Endodermal cell (in vitro differentiated cells): ENCODE measurements at regions not wholly inside any gene's neighbourhood (a gene's known extent, or its start where the extent isn't known, plus 50 kb on each side); places are given as distances from the start of the nearest gene placed in this dataset.
"Not testable (repeated sequence)": the region's sequence is repeated elsewhere in the genome, so short reads cannot be mapped to it uniquely, and the experiment has no call there.

Source experiments
- DNase-seq: peaks from one replicate; pipeline ENCODE4 v3.0.0-alpha.2; 2017
- H3K27ac ChIP-seq: 2 replicates; pipeline ENCODE4 v1.5.1; 2013; ENCODE audit warnings: mild to moderate bottlenecking, low read depth, low read length, moderate library complexity
- H3K27me3 ChIP-seq: 2 replicates; pipeline ENCODE4 v1.6.1; 2013; ENCODE audit warnings: mild to moderate bottlenecking, low read length, moderate library complexity; ENCODE audit not compliant: insufficient read depth, control insufficient read depth, poor library complexity, severe bottlenecking
- H3K36me3 ChIP-seq: 2 replicates; pipeline ENCODE4 v1.7.0; 2013; ENCODE audit warnings: mild to moderate bottlenecking, low read length, moderate library complexity; ENCODE audit not compliant: control insufficient read depth, insufficient read depth
- H3K4me1 ChIP-seq: one replicate; pipeline ENCODE4 v1.7.0; 2013; ENCODE audit warnings: low read length; ENCODE audit not compliant: control insufficient read depth, insufficient read depth
- H3K4me3 ChIP-seq: 2 replicates; pipeline ENCODE4 v1.5.1; 2013; ENCODE audit warnings: mild to moderate bottlenecking, low read length, moderate library complexity
- H3K9ac ChIP-seq: 2 replicates; pipeline ENCODE4 v1.6.1; 2013; ENCODE audit warnings: mild to moderate bottlenecking, low read length, moderate library complexity; ENCODE audit not compliant: poor library complexity, severe bottlenecking; ENCODE audit errors: extremely low read depth
- H3K9me3 ChIP-seq: 2 replicates; pipeline ENCODE4 v1.6.1; 2013; ENCODE audit warnings: mild to moderate bottlenecking, low read length, moderate library complexity; ENCODE audit not compliant: control insufficient read depth
- H3K27ac Mint-ChIP-seq: 2 replicates; pipeline ENCODE4 v1.8.0; 2020; ENCODE audit warnings: mixed read lengths
- H3K27me3 Mint-ChIP-seq: 2 replicates; pipeline ENCODE4 v1.8.0; 2021; ENCODE audit warnings: mild to moderate bottlenecking, mixed read lengths; ENCODE audit not compliant: insufficient read depth
- H3K36me3 Mint-ChIP-seq: 2 replicates; pipeline ENCODE4 v1.8.0; 2020; ENCODE audit warnings: low read depth, mixed read lengths
- H3K4me1 Mint-ChIP-seq: 2 replicates; pipeline ENCODE4 v1.8.0; 2020; ENCODE audit warnings: mixed read lengths
- H3K4me3 Mint-ChIP-seq: 2 replicates; pipeline ENCODE4 v1.8.0; 2020; ENCODE audit warnings: mild to moderate bottlenecking, moderate library complexity, mixed read lengths
- H3K9me3 Mint-ChIP-seq: 2 replicates; pipeline ENCODE4 v1.8.0; 2020; ENCODE audit warnings: mild to moderate bottlenecking, mixed read lengths
- WGBS, 2 experiments: methylation state at CpG; one replicate each; pipeline versions ENCODE4 v1.1.5 to v1.1.7; 2013; ENCODE audit warnings: missing lambda C conversion rate in 2 of 2, mixed read lengths in 1 of 2; ENCODE audit not compliant: insufficient coverage in 1 of 2, insufficient read length in 1 of 2; 5-methylcytosine and 5-hydroxymethylcytosine counted together
- TF ChIP-seq, protein P1 (sequence below): fragments of 200-600 bp; sonication (generic); conservative IDR thresholded peaks from 2 replicates; pipeline ENCODE4 v1.5.0; 2021; ENCODE audit warnings: antibody characterized with exemption, mild to moderate bottlenecking

DNA sequence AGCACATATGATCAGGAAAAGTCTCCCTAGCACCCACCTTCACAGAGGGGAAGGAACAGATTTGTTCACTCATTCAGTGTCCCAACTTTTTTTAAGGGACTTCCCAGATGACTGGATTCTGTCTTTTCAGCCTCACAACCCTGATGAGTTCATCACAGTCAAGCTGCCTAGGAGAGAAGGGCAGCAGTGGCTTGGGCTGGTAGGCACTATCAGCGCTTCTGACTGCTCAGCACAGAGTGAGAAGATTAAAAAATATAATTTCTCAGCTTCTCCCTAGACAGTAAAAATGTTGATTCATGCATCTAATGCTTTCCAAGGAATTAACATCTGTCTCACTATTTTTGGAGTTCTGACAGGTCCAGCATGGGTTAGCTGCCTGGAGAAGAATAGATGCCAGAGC is 328.2 kb downstream of the DTHD1 start:
- Histone ChIP-seq H3K9me3 (peaks cover 18% of the 10 kb centered on the region), H3K4me1 (no peaks in the 10 kb centered on the region), H3K36me3 (no peaks in the 10 kb centered on the region), H3K9ac (no peak overlapping the region), H3K27ac (no peak overlapping the region), H3K4me3 (no peak overlapping the region), H3K27me3 (no peaks in the 10 kb centered on the region)
- no peak overlapping the region for H3K4me3 Mint-ChIP-seq
- no peaks in the 10 kb centered on the region for H3K27me3 Mint-ChIP-seq
- 80 to 100% methylated on average over 1 of the region's 1 CpG for WGBS, 2 experiments
- H3K9me3 Mint-ChIP-seq = peaks cover 18% of the 10 kb centered on the region
- no peak for DNase-seq
- H3K36me3 Mint-ChIP-seq = peaks cover 5% of the 10 kb centered on the region
- H3K4me1 Mint-ChIP-seq = no peaks in the 10 kb centered on the region
- H3K27ac Mint-ChIP-seq = no peak overlapping the region
- TF ChIP-seq, protein P1, sequence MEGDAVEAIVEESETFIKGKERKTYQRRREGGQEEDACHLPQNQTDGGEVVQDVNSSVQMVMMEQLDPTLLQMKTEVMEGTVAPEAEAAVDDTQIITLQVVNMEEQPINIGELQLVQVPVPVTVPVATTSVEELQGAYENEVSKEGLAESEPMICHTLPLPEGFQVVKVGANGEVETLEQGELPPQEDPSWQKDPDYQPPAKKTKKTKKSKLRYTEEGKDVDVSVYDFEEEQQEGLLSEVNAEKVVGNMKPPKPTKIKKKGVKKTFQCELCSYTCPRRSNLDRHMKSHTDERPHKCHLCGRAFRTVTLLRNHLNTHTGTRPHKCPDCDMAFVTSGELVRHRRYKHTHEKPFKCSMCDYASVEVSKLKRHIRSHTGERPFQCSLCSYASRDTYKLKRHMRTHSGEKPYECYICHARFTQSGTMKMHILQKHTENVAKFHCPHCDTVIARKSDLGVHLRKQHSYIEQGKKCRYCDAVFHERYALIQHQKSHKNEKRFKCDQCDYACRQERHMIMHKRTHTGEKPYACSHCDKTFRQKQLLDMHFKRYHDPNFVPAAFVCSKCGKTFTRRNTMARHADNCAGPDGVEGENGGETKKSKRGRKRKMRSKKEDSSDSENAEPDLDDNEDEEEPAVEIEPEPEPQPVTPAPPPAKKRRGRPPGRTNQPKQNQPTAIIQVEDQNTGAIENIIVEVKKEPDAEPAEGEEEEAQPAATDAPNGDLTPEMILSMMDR = no peak

DNA sequence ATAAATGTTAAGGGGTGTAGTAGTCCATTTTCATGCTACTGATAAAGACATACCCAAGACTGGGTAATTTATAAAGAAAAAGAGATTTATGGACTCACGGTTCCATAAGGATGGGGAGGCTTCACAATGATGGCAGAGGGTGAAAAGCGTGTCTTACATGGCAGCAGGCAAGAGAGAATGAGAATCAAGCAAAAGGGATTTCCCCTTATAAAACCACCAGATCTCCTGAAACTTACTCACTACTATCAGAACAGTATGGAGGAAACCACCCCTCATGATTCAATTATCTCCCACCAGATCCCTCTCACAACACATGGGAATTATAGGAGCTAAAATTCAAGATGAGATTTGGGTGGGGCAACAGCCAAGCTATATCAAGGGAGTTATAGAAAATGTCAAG is 329.2 kb downstream of the DTHD1 start:
- Mint-ChIP-seq H3K4me3 (no peak overlapping the region), H3K27ac (no peak overlapping the region), H3K36me3 (peaks cover 7% of the 10 kb centered on the region), H3K9me3 (peaks cover 20% of the 10 kb centered on the region), H3K27me3 (no peaks in the 10 kb centered on the region), H3K4me1 (no peaks in the 10 kb centered on the region)
- TF ChIP-seq, protein P1 = no peak
- H3K9ac ChIP-seq = no peak overlapping the region
- H3K27me3 ChIP-seq = no peaks in the 10 kb centered on the region
- no peaks in the 10 kb centered on the region for H3K4me1 ChIP-seq
- DNase-seq = no peak
- peaks cover 18% of the 10 kb centered on the region for H3K9me3 ChIP-seq
- no peak overlapping the region for H3K4me3 ChIP-seq
- H3K36me3 ChIP-seq = no peaks in the 10 kb centered on the region
- 87 to 100% methylated on average over 1 to 2 of the region's 2 CpGs for whole genome bisulfite sequencing, 2 experiments
- H3K27ac ChIP-seq = no peak overlapping the region

DNA sequence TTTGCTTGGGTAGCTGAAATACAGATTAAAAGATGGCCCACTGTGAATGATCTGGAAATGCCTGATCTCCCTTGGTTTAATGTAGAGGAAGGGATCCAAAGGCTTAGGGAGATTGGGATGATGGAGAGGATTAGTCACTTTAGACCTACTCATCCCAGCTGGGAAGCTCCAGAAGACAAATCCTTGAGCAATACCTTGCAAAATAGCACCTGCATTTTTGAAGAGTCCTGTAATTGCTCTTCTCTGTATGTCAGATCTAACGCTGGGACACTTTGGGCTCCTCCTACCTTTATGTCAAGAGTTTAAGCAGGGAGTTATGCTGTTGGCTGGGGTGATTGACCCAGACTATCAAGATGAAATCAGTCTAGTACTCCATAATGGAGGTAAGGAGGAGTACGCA is 331.7 kb downstream of the DTHD1 start:
- not testable (repeated sequence) for H3K9ac ChIP-seq, H3K36me3 Mint-ChIP-seq, H3K27me3 Mint-ChIP-seq, H3K27ac ChIP-seq, H3K4me1 ChIP-seq, H3K4me1 Mint-ChIP-seq, H3K27me3 ChIP-seq, DNase-seq, H3K36me3 ChIP-seq, H3K27ac Mint-ChIP-seq, H3K4me3 Mint-ChIP-seq, H3K4me3 ChIP-seq
- H3K9me3 ChIP-seq = peaks cover 14% of the 10 kb centered on the region
- WGBS, 2 experiments = 92 to 100% methylated on average over 2 of the region's 2 CpGs
- peaks cover 15% of the 10 kb centered on the region for H3K9me3 Mint-ChIP-seq

DNA sequence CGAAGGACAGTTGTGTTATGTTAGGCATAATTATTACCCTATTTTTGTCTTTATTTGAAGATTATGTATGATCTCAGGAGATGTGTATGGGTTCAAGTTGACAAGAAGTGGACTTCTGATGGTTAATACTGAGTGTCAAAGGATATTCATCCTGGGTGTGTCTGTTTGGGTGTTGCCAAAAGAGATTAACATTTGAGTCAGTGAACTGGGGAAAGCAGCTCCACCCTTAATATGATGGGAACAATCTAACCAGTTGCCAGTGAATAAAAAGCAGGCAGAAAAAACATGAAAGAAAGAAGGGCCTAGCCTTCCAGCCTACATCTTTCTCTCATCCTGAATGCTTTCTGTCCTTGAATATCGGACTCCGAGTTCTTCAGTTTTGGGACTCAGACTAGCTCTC is 332.6 kb downstream of the DTHD1 start:
- Histone ChIP-seq H3K36me3 (no peaks in the 10 kb centered on the region), H3K27me3 (no peaks in the 10 kb centered on the region), H3K4me3 (no peak overlapping the region), H3K27ac (no peak overlapping the region), H3K9me3 (peaks cover 14% of the 10 kb centered on the region), H3K9ac (no peak overlapping the region), H3K4me1 (no peaks in the 10 kb centered on the region)
- H3K36me3 Mint-ChIP-seq = peaks cover 7% of the 10 kb centered on the region
- H3K4me1 Mint-ChIP-seq = no peaks in the 10 kb centered on the region
- H3K9me3 Mint-ChIP-seq = peaks cover 15% of the 10 kb centered on the region
- no peak overlapping the region for H3K4me3 Mint-ChIP-seq
- no peak overlapping the region for H3K27ac Mint-ChIP-seq
- no peaks in the 10 kb centered on the region for H3K27me3 Mint-ChIP-seq
- DNase-seq = no peak
- 96% methylated on average over 3 of the region's 3 CpGs; no CpG with 5 or more reads in 1 of the 2 experiments for WGBS, 2 experiments
- TF ChIP-seq, protein P1 = no peak
